ENCODE measurements at regions not wholly inside any gene's neighbourhood (a gene's known extent, or its start where the extent isn't known, plus 50 kb on each side); places are given as distances from the start of the nearest gene placed in this dataset.

DNA sequence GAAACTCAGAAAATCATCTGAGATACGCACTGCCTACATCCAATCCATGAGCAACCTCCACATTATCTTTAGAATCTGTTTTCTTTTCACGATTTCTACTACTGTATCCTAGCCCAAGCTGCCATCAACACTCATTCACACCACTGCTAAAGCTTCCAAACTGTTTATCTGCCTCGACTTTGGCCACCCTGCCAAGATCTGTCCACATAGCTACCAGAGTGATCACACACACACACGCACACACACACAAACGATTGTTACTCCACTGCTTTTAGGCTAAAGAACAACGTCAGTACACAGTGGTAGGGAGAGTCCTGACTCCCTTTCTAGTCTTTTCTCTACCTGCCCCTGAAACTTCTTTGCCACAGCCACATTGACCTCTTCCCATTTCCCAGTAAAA is 142.0 kb downstream of the CCDC71L start:
- H2AFZ ChIP-seq (ENCODE audit: low read length), result no peak overlapping the region
- no peak for DNase-seq
- no peaks in the 10 kb centered on the region for H3K36me3 ChIP-seq (ENCODE audit: insufficient read depth, low read length)
- H3K4me1 ChIP-seq (ENCODE audit: low read length), result no peaks in the 10 kb centered on the region
- H3K27me3 ChIP-seq (ENCODE audit: low read length), result no peaks in the 10 kb centered on the region; the same call in 1 of the 2 replicates
- no peak overlapping the region for H3K4me2 ChIP-seq (ENCODE audit: low read depth, low read length, poor library complexity, severe bottlenecking)
- H3K79me2 ChIP-seq (ENCODE audit: low read length), result no peaks in the 10 kb centered on the region
- H4K20me1 ChIP-seq (ENCODE audit: insufficient read depth, low read depth, low read length), result no peaks in the 10 kb centered on the region
- no peaks in the 10 kb centered on the region for H3K9me2 ChIP-seq (replicated peaks; ENCODE audit: insufficient read depth, low read length)
- no peak overlapping the region for H3K27ac ChIP-seq (ENCODE audit: low read length)
- no peak overlapping the region for H3K9ac ChIP-seq (ENCODE audit: low read length)
- H3K4me3 ChIP-seq (ENCODE audit: low read length), result no peak overlapping the region
- H3K9me3 ChIP-seq (ENCODE audit: low read length), result no peaks in the 10 kb centered on the region

DNA sequence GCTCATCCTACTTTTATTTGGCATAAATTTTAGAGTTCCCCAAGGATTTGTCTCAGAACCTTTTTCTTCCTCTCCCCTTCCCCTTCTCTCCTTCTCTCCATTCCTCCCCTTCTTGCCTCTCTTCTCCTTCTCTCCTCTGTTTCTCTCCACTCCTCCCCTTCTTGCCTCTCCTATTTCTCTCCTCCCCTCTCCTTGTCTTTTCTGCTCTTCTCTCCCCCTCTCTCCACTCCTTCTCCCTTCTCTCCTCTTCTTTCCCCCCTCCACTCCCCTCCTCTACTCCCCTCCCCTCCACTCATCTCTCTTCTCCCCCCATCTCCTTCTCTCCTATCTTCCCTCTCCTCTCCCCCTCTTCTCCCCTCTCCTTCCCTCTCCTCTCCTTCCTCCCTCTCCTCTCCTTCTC is 142.7 kb downstream of the CCDC71L start:
- H2AFZ ChIP-seq (ENCODE audit: low read length), result no peak overlapping the region
- no peak overlapping the region for H3K4me3 ChIP-seq (ENCODE audit: low read length)

DNA sequence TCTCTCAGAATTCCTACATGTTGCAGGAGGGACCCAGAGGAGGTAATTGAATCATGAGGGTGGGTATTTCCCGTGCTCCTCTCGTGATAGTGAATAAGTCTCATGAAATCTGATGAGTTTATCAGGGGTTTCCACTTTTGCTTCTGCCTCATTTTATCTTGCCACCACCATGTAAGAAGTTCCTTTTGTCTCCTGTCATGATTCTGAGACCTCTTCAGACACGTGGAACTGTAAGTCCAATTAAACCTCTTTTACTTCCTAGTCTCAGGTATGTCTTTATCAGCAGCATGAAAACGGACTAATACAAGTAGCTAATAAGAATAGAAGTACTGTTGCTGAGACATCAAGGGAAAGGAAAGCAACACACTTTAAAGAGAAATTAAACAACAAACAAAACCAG is 143.4 kb downstream of the CCDC71L start:
- Histone ChIP-seq H3K4me2 (ENCODE audit: low read depth, low read length, poor library complexity, severe bottlenecking) (no peak overlapping the region), H3K79me2 (ENCODE audit: low read length) (no peaks in the 10 kb centered on the region), H3K9me2 (replicated peaks; ENCODE audit: insufficient read depth, low read length) (no peaks in the 10 kb centered on the region), H3K36me3 (ENCODE audit: insufficient read depth, low read length) (no peaks in the 10 kb centered on the region), H3K9me3 (ENCODE audit: low read length) (no peaks in the 10 kb centered on the region), H3K4me3 (ENCODE audit: low read length) (no peak overlapping the region), H3K27ac (ENCODE audit: low read length) (no peak overlapping the region), H3K27me3 (ENCODE audit: low read length) (no peaks in the 10 kb centered on the region; the same call in 1 of the 2 replicates), H3K9ac (ENCODE audit: low read length) (no peak overlapping the region), H3K4me1 (ENCODE audit: low read length) (no peaks in the 10 kb centered on the region), H4K20me1 (ENCODE audit: insufficient read depth, low read depth, low read length) (no peaks in the 10 kb centered on the region), H2AFZ (ENCODE audit: low read length) (no peak overlapping the region)
- no peak for DNase-seq

More for the DNA sequence above, 142.7 kb downstream of the CCDC71L start:
- Histone ChIP-seq H3K79me2 (ENCODE audit: low read length) (no peaks in the 10 kb centered on the region), H3K27me3 (ENCODE audit: low read length) (no peaks in the 10 kb centered on the region; the same call in 1 of the 2 replicates), H3K9me3 (ENCODE audit: low read length) (no peaks in the 10 kb centered on the region), H3K4me2 (ENCODE audit: low read depth, low read length, poor library complexity, severe bottlenecking) (no peak overlapping the region), H3K9me2 (replicated peaks; ENCODE audit: insufficient read depth, low read length) (no peaks in the 10 kb centered on the region), H4K20me1 (ENCODE audit: insufficient read depth, low read depth, low read length) (no peaks in the 10 kb centered on the region), H3K9ac (ENCODE audit: low read length) (no peak overlapping the region), H3K4me1 (ENCODE audit: low read length) (no peaks in the 10 kb centered on the region), H3K27ac (ENCODE audit: low read length) (no peak overlapping the region), H3K36me3 (ENCODE audit: insufficient read depth, low read length) (no peaks in the 10 kb centered on the region)
- DNase-seq, result no peak

DNA sequence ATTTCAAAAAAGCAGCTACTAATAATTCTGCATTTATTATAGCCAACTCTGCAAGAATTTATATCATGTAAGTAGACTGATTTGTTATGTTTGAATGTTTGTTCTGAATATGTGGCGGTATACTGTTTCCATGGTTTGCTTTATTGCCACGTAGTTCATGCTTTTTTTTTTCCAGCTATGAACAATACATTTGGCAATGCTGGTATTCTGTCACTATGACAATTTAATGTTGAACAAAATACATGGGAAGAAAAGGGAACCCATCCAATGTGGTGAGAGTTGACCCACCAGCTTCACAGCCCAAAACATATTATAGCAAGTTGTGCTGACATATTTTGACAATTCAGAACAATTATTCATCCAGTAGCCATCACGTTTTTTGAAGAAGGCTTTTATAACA is 145.6 kb downstream of the CCDC71L start:
- Histone ChIP-seq H3K4me2 (ENCODE audit: low read depth, low read length, poor library complexity, severe bottlenecking) (no peak overlapping the region), H3K9me3 (ENCODE audit: low read length) (no peaks in the 10 kb centered on the region), H3K79me2 (ENCODE audit: low read length) (no peaks in the 10 kb centered on the region), H3K4me3 (ENCODE audit: low read length) (no peak overlapping the region), H3K27ac (ENCODE audit: low read length) (no peak overlapping the region), H4K20me1 (ENCODE audit: insufficient read depth, low read depth, low read length) (no peaks in the 10 kb centered on the region), H3K4me1 (ENCODE audit: low read length) (no peaks in the 10 kb centered on the region), H3K36me3 (ENCODE audit: insufficient read depth, low read length) (no peaks in the 10 kb centered on the region), H3K27me3 (ENCODE audit: low read length) (no peaks in the 10 kb centered on the region; the same call in 1 of the 2 replicates), H2AFZ (ENCODE audit: low read length) (no peak overlapping the region), H3K9me2 (replicated peaks; ENCODE audit: insufficient read depth, low read length) (no peaks in the 10 kb centered on the region), H3K9ac (ENCODE audit: low read length) (no peak overlapping the region)
- DNase-seq, result no peak

DNA sequence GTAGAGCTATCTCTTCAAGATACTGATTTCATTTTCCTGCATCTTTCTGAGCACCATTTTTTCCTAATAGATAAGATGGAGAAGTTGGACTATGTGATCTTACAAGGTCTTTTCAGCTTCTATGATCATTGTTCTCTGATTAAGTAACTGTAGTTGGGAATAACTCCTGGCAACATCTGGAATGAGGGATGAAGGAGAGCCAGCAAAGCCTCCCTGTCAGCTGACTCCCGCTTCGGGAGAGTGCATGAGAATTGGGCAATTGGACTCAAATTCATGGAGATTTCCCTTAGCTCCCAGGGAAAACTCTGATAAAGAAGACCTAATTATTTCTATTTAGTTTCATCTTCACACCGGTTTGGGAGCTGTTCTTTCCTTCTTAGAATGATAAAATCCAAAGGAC is 146.1 kb downstream of the CCDC71L start:
- Histone ChIP-seq H3K9me2 (replicated peaks; ENCODE audit: insufficient read depth, low read length) (no peaks in the 10 kb centered on the region), H3K79me2 (ENCODE audit: low read length) (no peaks in the 10 kb centered on the region), H3K27me3 (ENCODE audit: low read length) (no peaks in the 10 kb centered on the region; the same call in 1 of the 2 replicates), H3K4me3 (ENCODE audit: low read length) (no peak overlapping the region), H4K20me1 (ENCODE audit: insufficient read depth, low read depth, low read length) (no peaks in the 10 kb centered on the region), H3K9me3 (ENCODE audit: low read length) (no peaks in the 10 kb centered on the region), H2AFZ (ENCODE audit: low read length) (no peak overlapping the region), H3K36me3 (ENCODE audit: insufficient read depth, low read length) (no peaks in the 10 kb centered on the region), H3K4me1 (ENCODE audit: low read length) (no peaks in the 10 kb centered on the region), H3K9ac (ENCODE audit: low read length) (no peak overlapping the region), H3K4me2 (ENCODE audit: low read depth, low read length, poor library complexity, severe bottlenecking) (no peak overlapping the region), H3K27ac (ENCODE audit: low read length) (no peak overlapping the region)
- no peak for DNase-seq

DNA sequence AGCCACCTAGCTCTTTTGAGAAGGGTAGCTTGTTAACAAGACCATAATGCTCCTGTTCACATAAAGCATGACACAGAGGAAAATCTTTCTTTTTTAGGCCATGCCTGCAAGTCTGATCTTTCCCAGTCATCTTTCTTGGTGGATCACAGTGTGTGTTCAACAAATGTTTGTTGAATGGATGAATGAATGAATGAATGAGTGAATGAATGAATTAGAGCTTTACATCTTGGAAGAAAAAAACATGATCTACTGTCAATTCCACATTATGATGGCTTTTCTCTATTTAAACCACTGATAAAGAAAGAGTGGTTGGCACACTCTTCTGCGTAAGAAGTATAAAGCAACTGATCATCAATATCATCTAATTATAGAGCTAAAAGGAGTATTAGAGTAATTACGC is 148.7 kb downstream of the CCDC71L start:
- H3K4me2 ChIP-seq (ENCODE audit: low read depth, low read length, poor library complexity, severe bottlenecking), result no peak overlapping the region
- H3K27ac ChIP-seq (ENCODE audit: low read length), result no peak overlapping the region
- H3K4me1 ChIP-seq (ENCODE audit: low read length), result no peaks in the 10 kb centered on the region
- H3K9ac ChIP-seq (ENCODE audit: low read length), result no peak overlapping the region
- H3K27me3 ChIP-seq (ENCODE audit: low read length), result no peaks in the 10 kb centered on the region
- no peak overlapping the region for H3K4me3 ChIP-seq (ENCODE audit: low read length)
- H3K36me3 ChIP-seq (ENCODE audit: insufficient read depth, low read length), result no peaks in the 10 kb centered on the region
- H2AFZ ChIP-seq (ENCODE audit: low read length), result no peak overlapping the region
- DNase-seq, result no peak
- H3K79me2 ChIP-seq (ENCODE audit: low read length), result no peaks in the 10 kb centered on the region
- no peaks in the 10 kb centered on the region for H3K9me3 ChIP-seq (ENCODE audit: low read length)
- no peaks in the 10 kb centered on the region for H4K20me1 ChIP-seq (ENCODE audit: insufficient read depth, low read depth, low read length)
- H3K9me2 ChIP-seq (replicated peaks; ENCODE audit: insufficient read depth, low read length), result no peaks in the 10 kb centered on the region

DNA sequence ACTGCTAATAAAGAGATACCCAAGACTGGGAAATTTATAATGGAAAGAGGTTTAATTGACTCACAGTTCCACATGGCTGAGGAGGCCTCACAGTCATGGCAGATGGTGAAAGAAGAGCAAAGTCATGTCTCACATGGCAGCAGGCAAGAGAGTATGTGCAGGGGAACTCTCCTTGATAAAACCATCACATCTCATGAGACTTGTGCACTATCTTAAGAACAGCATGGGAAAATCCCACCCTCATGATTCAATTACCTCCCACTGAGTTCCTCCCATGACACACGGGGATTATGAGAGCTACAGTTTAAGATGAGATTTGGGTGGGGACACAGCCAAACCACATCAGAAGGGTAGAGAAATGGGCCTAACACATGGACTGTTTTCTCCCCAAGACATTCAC is 156.3 kb downstream of the CCDC71L start:
- H3K4me2 ChIP-seq (ENCODE audit: low read depth, low read length, poor library complexity, severe bottlenecking), result no peak overlapping the region
- no peaks in the 10 kb centered on the region for H3K79me2 ChIP-seq (ENCODE audit: low read length)
- H3K36me3 ChIP-seq (ENCODE audit: insufficient read depth, low read length), result no peaks in the 10 kb centered on the region
- H3K4me3 ChIP-seq (ENCODE audit: low read length), result no peak overlapping the region
- H3K9ac ChIP-seq (ENCODE audit: low read length), result no peak overlapping the region
- no peaks in the 10 kb centered on the region for H3K9me3 ChIP-seq (ENCODE audit: low read length)
- no peak overlapping the region for H3K27ac ChIP-seq (ENCODE audit: low read length)
- H3K4me1 ChIP-seq (ENCODE audit: low read length), result no peaks in the 10 kb centered on the region
- DNase-seq, result no peak
- H2AFZ ChIP-seq (ENCODE audit: low read length), result no peak overlapping the region
- H4K20me1 ChIP-seq (ENCODE audit: insufficient read depth, low read depth, low read length), result no peaks in the 10 kb centered on the region
- H3K9me2 ChIP-seq (replicated peaks; ENCODE audit: insufficient read depth, low read length), result no peaks in the 10 kb centered on the region
- H3K27me3 ChIP-seq (ENCODE audit: low read length), result no peaks in the 10 kb centered on the region

DNA sequence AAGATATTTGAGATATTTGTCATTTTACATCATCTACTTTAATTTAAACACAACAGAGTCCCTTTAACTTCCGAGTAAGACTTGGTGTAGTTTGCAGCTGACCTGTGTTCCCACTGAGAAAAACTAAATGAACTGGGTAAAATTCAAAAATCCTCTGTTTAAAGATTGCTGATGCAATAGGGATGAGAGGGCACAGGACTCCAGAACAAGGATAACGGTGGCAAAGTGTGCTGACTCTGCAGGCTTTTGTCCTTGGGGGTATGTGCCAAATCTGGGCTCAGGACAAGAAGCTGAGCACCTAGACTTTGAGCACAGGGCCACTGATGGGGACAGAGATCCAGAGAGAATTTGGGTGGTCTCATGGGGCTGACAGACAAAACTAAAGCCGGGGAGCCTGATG is 156.8 kb downstream of the CCDC71L start:
- Histone ChIP-seq H3K9me2 (replicated peaks; ENCODE audit: insufficient read depth, low read length) (no peaks in the 10 kb centered on the region), H3K4me1 (ENCODE audit: low read length) (no peaks in the 10 kb centered on the region), H3K4me3 (ENCODE audit: low read length) (no peak overlapping the region), H3K27ac (ENCODE audit: low read length) (no peak overlapping the region), H4K20me1 (ENCODE audit: insufficient read depth, low read depth, low read length) (no peaks in the 10 kb centered on the region), H3K4me2 (ENCODE audit: low read depth, low read length, poor library complexity, severe bottlenecking) (no peak overlapping the region), H3K9me3 (ENCODE audit: low read length) (no peaks in the 10 kb centered on the region), H3K36me3 (ENCODE audit: insufficient read depth, low read length) (no peaks in the 10 kb centered on the region), H3K79me2 (ENCODE audit: low read length) (no peaks in the 10 kb centered on the region), H2AFZ (ENCODE audit: low read length) (no peak overlapping the region), H3K27me3 (ENCODE audit: low read length) (no peaks in the 10 kb centered on the region), H3K9ac (ENCODE audit: low read length) (no peak overlapping the region)
- DNase-seq, result no peak

DNA sequence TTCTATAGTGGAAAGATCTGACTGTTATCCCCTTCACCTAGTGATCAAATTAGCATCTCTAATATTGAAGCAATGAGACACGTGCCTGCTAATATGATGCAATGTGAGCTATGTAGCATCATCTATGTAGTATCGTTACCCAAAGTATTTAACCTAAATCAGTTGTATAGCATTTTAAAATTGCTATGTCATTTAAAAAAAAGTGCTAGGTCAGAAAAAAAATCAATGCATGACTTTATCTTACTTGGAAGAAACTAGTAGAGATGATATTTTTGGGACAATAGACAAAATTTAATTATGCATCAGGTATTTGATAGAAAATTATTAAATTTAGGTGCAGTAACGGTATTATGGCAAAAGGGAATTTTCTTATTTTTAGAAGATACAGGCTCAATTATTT is 157.3 kb downstream of the CCDC71L start:
- no peaks in the 10 kb centered on the region for H3K4me1 ChIP-seq (ENCODE audit: low read length)
- no peaks in the 10 kb centered on the region for H3K79me2 ChIP-seq (ENCODE audit: low read length)
- H3K9ac ChIP-seq (ENCODE audit: low read length), result no peak overlapping the region
- DNase-seq, result no peak
- no peak overlapping the region for H3K27ac ChIP-seq (ENCODE audit: low read length)
- no peak overlapping the region for H3K4me3 ChIP-seq (ENCODE audit: low read length)
- no peaks in the 10 kb centered on the region for H3K27me3 ChIP-seq (ENCODE audit: low read length)
- H3K9me2 ChIP-seq (replicated peaks; ENCODE audit: insufficient read depth, low read length), result no peaks in the 10 kb centered on the region
- no peak overlapping the region for H3K4me2 ChIP-seq (ENCODE audit: low read depth, low read length, poor library complexity, severe bottlenecking)
- H4K20me1 ChIP-seq (ENCODE audit: insufficient read depth, low read depth, low read length), result no peaks in the 10 kb centered on the region
- H3K36me3 ChIP-seq (ENCODE audit: insufficient read depth, low read length), result no peaks in the 10 kb centered on the region
- no peaks in the 10 kb centered on the region for H3K9me3 ChIP-seq (ENCODE audit: low read length)
- no peak overlapping the region for H2AFZ ChIP-seq (ENCODE audit: low read length)

Data from Karpas-422 (cell line).